ENCODE measurements at regions not wholly inside any gene's neighbourhood (a gene's known extent, or its start where the extent isn't known, plus 50 kb on each side); places are given as distances from the start of the nearest gene placed in this dataset.

GRCh38 chr18:27621236-27621890 lies 436.3 kb upstream of the CHST9 start:
- no peak for TF ChIP-seq CTCF (IDR thresholded peaks at IDR 0.05)
- no peak for TF ChIP-seq POLR2A (IDR thresholded peaks at IDR 0.05)
- intact Hi-C loops (cut with DNase I; ENCODE audit: low total_unique reads): no loop called here
- no peaks in the 10 kb centered on the region for H3K27me3 ChIP-seq

GRCh38 chr18:27619906-27620305 lies 434.8 kb upstream of the CHST9 start:
- Histone ChIP-seq H3K27ac (no peak overlapping the region), H3K4me1 (no peaks in the 10 kb centered on the region), H3K27me3 (no peaks in the 10 kb centered on the region), H3K36me3 (no peaks in the 10 kb centered on the region), H3K9me3 (no peaks in the 10 kb centered on the region), H3K4me3 (no peak overlapping the region)
- no peak for TF ChIP-seq POLR2A (IDR thresholded peaks at IDR 0.05)
- TF ChIP-seq CTCF (IDR thresholded peaks at IDR 0.05): no peak
- intact Hi-C loops (cut with DNase I; ENCODE audit: low total_unique reads): no loop called here
- no peak for DNase-seq

More at GRCh38 chr18:27621236-27621890, 436.3 kb upstream of the CHST9 start:
- no peak for DNase-seq
- no peaks in the 10 kb centered on the region for H3K36me3 ChIP-seq
- no peak overlapping the region for H3K4me3 ChIP-seq
- no peak overlapping the region for H3K27ac ChIP-seq
- H3K4me1 ChIP-seq: no peaks in the 10 kb centered on the region
- no peaks in the 10 kb centered on the region for H3K9me3 ChIP-seq

GRCh38 chr18:27619090-27619772 lies 434.1 kb upstream of the CHST9 start:
- H3K27ac ChIP-seq: no peak overlapping the region
- no peak overlapping the region for H3K4me3 ChIP-seq
- no peaks in the 10 kb centered on the region for H3K9me3 ChIP-seq
- TF ChIP-seq CTCF (IDR thresholded peaks at IDR 0.05) (no peak), POLR2A (IDR thresholded peaks at IDR 0.05) (no peak)
- no peak for DNase-seq
- no peaks in the 10 kb centered on the region for H3K27me3 ChIP-seq
- no peaks in the 10 kb centered on the region for H3K36me3 ChIP-seq
- H3K4me1 ChIP-seq: no peaks in the 10 kb centered on the region
- intact Hi-C loops (cut with DNase I; ENCODE audit: low total_unique reads): no loop called here

- TF ChIP-seq POLR2A (IDR thresholded peaks at IDR 0.05) (no peak), CTCF (IDR thresholded peaks at IDR 0.05) (no peak)
- no peaks in the 10 kb centered on the region for H3K4me1 ChIP-seq
- intact Hi-C loops (cut with DNase I; ENCODE audit: low total_unique reads): no loop called here
- no peaks in the 10 kb centered on the region for H3K27me3 ChIP-seq
- H3K27ac ChIP-seq: no peak overlapping the region
- DNase-seq: no peak
- no peak overlapping the region for H3K4me3 ChIP-seq
- no peaks in the 10 kb centered on the region for H3K9me3 ChIP-seq
- H3K36me3 ChIP-seq: no peaks in the 10 kb centered on the region
Observed at GRCh38 chr18:27616324-27616723, 431.2 kb upstream of the CHST9 start.

Data from uterus (tissue), 3 donors.